HUES48 (cell line): ENCODE measurements at regions not wholly inside any gene's neighbourhood (a gene's known extent, or its start where the extent isn't known, plus 50 kb on each side); places are given as distances from the start of the nearest gene placed in this dataset.

ENCODE experiments used
- H3K27ac ChIP-seq: one replicate; pipeline ENCODE4 v1.7.0; 2013; ENCODE audit warnings: low read depth, low read length, inconsistent platforms
- H3K27me3 ChIP-seq: 2 replicates; pipeline ENCODE4 v1.6.1; 2013; ENCODE audit warnings: mild to moderate bottlenecking, low read length; ENCODE audit not compliant: control insufficient read depth, insufficient read depth
- H3K36me3 ChIP-seq: 2 replicates; pipeline ENCODE4 v1.6.1; 2013; ENCODE audit warnings: low read length; ENCODE audit not compliant: control insufficient read depth, insufficient read depth
- H3K4me1 ChIP-seq: 2 replicates; pipeline ENCODE4 v1.6.1; 2013; ENCODE audit warnings: mild to moderate bottlenecking, low read length; ENCODE audit not compliant: control insufficient read depth, insufficient read depth
- H3K4me3 ChIP-seq: 2 replicates; pipeline ENCODE4 v1.5.1; 2013; ENCODE audit warnings: mild to moderate bottlenecking, low read depth, low read length
- H3K9ac ChIP-seq: 2 replicates; pipeline ENCODE4 v1.6.1; 2013; ENCODE audit warnings: mild to moderate bottlenecking, low read depth, low read length, moderate library complexity
- H3K9me3 ChIP-seq: 2 replicates; pipeline ENCODE4 v1.6.1; 2013; ENCODE audit warnings: low read length; ENCODE audit not compliant: control insufficient read depth, insufficient read depth

DNA sequence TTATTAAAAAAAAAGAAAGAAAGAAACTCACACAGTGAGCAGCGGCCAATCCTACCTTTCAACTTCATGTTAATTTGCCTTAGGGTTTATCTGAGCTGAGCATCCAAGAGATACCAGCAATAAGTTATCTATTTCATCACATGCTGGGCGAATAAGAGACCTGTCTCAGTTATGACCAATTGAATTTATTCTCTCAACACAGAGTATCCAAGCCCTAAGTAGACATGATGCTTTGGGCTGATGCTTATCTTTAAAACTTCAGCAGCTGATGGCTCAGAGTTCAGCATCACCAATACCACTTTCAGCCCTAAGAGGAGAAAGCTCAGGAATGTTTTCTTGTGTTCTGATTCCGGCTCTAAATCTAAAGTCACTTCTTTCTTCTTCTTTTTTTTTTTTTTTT lies 489.0 kb upstream of the ZFHX3 start:
- no peak overlapping the region for H3K4me3 ChIP-seq
- no peaks in the 10 kb centered on the region for H3K9me3 ChIP-seq
- no peaks in the 10 kb centered on the region for H3K27me3 ChIP-seq
- H3K9ac ChIP-seq = no peak overlapping the region
- H3K27ac ChIP-seq = no peak overlapping the region
- no peaks in the 10 kb centered on the region for H3K4me1 ChIP-seq
- no peaks in the 10 kb centered on the region for H3K36me3 ChIP-seq

DNA sequence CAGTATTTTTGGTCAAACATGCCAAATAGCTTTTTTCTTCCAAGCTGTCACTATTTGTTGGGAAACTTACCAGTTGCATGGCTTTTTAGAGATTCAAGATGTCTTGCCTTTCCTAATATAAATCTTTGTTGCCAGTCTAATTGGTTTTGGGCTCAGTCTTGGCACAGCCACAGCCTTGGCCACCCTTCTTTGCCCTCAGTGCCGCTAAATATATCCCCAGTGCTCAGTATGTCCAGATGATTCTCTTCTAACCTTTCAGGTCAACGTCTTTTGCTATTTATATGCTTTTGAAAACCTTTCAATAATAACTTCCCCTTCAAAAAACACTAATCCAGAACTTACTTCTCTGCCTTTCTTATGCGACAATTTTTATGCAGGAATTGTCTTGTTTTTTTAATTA lies 483.1 kb upstream of the ZFHX3 start:
- no peaks in the 10 kb centered on the region for H3K4me1 ChIP-seq
- no peaks in the 10 kb centered on the region for H3K36me3 ChIP-seq
- H3K27me3 ChIP-seq = no peaks in the 10 kb centered on the region
- H3K9ac ChIP-seq = no peak overlapping the region
- H3K4me3 ChIP-seq = no peak overlapping the region
- H3K9me3 ChIP-seq = no peaks in the 10 kb centered on the region
- no peak overlapping the region for H3K27ac ChIP-seq

DNA sequence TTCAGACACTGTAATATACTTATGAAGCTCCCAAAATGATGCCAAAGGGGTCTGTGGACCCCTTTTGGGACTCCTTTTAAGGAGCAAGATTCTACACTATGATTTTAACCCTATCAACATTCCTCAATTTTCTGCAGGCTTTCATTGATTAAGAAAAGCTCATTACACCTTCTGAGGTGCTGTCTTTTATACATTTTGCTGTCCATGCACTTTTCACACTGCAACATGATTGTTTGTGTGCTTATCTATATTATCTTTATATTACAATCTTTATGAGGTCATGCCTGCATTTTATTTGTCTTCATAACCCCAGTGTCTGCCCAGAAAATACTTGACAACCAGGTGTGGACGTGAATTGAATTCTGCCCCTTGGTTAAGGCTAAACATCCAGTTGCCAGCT lies 482.6 kb upstream of the ZFHX3 start:
- Histone ChIP-seq H3K36me3 (no peaks in the 10 kb centered on the region), H3K9ac (no peak overlapping the region), H3K27me3 (no peaks in the 10 kb centered on the region), H3K27ac (no peak overlapping the region), H3K4me1 (no peaks in the 10 kb centered on the region), H3K9me3 (no peaks in the 10 kb centered on the region), H3K4me3 (no peak overlapping the region)

DNA sequence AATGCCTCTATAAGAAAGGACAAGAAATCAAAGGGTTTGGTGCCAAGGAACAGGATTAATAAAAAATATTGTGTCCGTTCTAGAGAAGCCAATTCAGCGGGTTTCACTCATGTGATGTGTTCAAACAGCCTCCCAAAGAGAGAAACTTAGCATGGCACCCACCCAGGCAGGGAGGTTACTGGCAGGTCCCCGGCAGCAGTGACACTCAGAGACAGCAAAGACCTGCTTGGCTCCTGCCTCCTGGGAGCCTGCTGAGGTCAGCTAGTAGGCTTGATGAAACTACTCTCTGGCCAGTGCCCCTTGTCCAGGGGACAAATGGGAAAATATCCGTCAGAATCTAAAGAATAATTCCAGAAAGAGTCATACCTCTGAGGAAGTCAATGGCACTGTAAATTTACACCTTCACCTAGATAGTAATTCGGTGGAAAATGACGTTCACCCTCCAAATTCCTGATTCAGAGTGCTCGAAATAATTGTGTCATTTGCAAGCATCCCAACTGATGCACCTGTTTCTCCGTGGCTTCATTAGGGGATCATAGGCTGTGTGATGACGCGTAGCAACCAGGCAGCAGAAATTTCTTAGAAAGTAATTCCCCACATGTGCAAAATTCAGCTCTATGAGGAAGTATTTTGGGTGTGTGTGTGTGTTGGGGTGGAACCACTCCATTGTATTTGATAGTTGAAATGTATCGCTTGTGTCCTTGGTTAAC lies 481.5 kb upstream of the ZFHX3 start:
- Histone ChIP-seq H3K27me3 (no peaks in the 10 kb centered on the region), H3K27ac (no peak overlapping the region), H3K4me3 (no peak overlapping the region), H3K9me3 (no peaks in the 10 kb centered on the region), H3K36me3 (no peaks in the 10 kb centered on the region), H3K9ac (no peak overlapping the region), H3K4me1 (no peaks in the 10 kb centered on the region)

DNA sequence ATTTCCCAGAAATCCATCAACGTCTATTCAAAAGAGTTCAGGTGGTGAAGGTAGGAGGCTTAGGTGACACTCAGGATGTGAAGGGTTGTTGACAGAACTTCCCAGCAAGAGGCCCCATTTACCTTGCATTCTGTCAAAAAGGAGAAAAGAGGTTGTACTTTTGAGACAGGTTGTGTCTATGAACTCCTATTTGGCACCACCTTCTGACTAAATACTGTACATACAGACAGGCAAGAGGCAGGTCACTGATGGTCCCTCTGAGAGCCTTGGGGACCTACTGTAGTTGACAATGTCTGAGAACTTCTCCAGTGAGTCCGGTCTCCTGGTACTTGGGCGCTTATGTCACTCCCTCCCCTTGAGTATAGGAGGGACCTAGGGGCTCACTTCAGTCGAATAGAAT lies 479.3 kb upstream of the ZFHX3 start:
- no peak overlapping the region for H3K4me3 ChIP-seq
- H3K27me3 ChIP-seq = no peaks in the 10 kb centered on the region
- peaks cover 14% of the 10 kb centered on the region for H3K4me1 ChIP-seq
- no peaks in the 10 kb centered on the region for H3K36me3 ChIP-seq
- no peaks in the 10 kb centered on the region for H3K9me3 ChIP-seq
- no peak overlapping the region for H3K9ac ChIP-seq
- H3K27ac ChIP-seq = no peak overlapping the region

DNA sequence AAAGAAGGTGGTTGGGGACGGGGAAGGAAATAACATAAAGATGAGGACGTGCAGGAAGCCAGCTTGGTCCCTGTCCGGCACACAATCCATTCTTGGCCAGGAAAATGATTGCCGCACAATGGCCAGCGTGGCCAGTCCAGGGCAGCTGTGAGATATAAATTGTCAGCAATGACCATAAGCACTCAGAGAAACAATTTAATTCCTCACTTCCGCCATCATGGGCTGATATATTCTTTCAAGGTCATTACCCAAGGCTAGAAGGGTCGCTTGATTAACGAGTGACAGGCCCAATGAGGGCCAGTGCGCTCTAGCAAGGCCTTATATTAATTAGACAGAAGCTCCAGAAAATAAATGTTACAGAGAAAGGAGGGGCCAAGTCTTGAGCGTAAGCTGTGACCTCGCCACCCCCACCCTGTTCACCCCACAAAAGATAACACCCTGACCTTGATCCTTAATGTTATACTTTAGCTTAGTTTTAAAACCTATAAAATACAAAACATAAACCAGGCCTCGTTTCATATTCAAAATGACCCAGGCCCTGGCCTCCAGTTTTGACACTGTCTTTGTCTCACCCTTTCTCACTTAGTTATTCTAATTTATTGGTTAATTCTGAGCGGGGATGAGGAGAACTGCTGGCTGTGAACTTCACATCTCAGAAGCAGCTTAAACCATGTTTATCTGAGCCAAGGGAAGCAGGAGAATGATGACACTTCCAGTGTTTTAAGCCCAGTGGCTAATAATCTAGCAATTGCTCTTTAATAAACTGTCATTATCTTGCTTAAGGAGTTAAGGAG lies 478.3 kb upstream of the ZFHX3 start:
- no peaks in the 10 kb centered on the region for H3K9me3 ChIP-seq
- no peak overlapping the region for H3K27ac ChIP-seq
- no peaks in the 10 kb centered on the region for H3K36me3 ChIP-seq
- H3K9ac ChIP-seq = no peak overlapping the region
- H3K4me3 ChIP-seq = no peak overlapping the region
- H3K27me3 ChIP-seq = no peaks in the 10 kb centered on the region
- peaks cover 14% of the 10 kb centered on the region for H3K4me1 ChIP-seq

DNA sequence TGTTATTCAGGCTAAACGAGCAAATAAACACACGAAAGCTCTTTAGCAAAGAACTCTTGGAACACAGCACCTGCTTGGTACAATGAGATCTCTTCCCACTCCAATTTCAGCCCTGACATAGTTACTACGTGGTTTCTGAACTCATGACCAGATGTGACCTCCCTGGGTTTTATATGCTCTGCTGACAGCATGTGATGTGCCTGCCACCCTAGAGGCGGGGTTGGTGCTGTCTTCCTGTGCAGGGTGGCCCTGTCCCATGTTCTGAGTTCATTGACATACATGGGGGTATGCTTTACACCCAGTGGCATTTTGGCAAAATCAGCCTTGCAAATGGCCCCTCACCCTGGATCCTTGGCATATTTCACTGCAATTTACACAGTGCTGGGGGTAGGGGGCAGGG lies 475.3 kb upstream of the ZFHX3 start:
- Histone ChIP-seq H3K36me3 (no peaks in the 10 kb centered on the region), H3K27me3 (no peaks in the 10 kb centered on the region), H3K27ac (no peak overlapping the region), H3K9me3 (no peaks in the 10 kb centered on the region), H3K4me3 (no peak overlapping the region), H3K9ac (no peak overlapping the region), H3K4me1 (peaks cover 14% of the 10 kb centered on the region)

DNA sequence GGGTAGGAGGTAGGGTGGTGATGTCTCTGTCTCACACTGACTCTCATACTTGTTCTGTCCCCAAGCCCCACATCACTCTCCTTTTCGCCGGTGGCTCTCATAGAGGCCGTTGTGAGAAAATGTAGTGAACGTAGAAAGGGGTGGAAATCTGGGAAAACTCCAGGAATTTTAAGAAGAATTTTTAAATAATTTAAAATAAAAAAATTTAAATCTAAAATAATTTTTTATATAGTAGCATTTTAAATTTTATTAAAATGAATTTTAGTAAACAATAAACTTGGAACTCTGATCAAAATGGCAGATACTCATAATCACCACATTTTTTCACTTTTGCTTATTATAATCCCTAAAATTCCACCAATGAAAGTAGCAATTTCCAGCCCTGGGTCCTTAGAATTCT lies 473.6 kb upstream of the ZFHX3 start:
- no peak overlapping the region for H3K27ac ChIP-seq
- no peak overlapping the region for H3K4me3 ChIP-seq
- no peaks in the 10 kb centered on the region for H3K36me3 ChIP-seq
- no peak overlapping the region for H3K9ac ChIP-seq
- H3K27me3 ChIP-seq = no peaks in the 10 kb centered on the region
- no peaks in the 10 kb centered on the region for H3K9me3 ChIP-seq
- H3K4me1 ChIP-seq = peaks cover 14% of the 10 kb centered on the region

DNA sequence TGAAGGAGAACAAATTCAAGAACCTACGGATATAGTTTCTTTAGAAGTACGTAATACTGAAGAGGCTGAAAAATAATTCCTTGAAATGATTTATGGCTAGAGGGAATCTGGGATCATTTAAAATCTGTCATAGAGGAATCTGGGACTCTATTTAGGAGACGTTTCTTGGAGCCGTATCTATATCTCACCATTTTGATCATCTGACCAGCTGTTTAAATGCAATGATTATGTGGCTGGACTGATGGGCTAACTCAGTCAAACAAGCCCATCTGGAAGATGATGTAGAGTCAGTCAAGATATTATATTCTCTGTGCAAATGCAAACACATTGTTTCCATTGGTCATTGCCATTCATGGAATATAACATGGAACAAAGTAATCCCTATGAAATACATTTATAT lies 467.7 kb upstream of the ZFHX3 start:
- no peaks in the 10 kb centered on the region for H3K27me3 ChIP-seq
- no peak overlapping the region for H3K4me3 ChIP-seq
- H3K4me1 ChIP-seq = no peaks in the 10 kb centered on the region
- H3K9ac ChIP-seq = no peak overlapping the region
- H3K9me3 ChIP-seq = no peaks in the 10 kb centered on the region
- H3K27ac ChIP-seq = no peak overlapping the region
- no peaks in the 10 kb centered on the region for H3K36me3 ChIP-seq

DNA sequence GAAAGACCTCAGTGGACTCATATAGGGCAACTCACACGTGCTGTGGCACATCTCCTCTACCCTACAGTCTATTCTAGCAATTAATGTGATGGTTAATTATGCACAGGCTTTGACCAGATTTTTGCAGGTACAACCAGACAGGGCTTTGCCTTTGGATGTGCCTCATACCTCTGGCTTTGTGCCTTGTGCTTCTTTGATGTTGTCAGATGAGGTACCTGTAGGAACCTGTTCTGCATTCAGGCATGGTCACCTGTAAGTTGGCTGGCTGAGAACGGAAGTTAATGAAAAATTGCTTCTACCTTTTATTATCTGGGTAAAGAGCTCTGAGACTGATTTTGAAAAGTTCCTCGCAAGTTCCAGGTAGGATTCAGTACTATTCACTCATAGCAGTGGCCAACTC lies 462.9 kb upstream of the ZFHX3 start:
- H3K27me3 ChIP-seq = no peaks in the 10 kb centered on the region
- H3K4me3 ChIP-seq = no peak overlapping the region
- H3K4me1 ChIP-seq = 0 out of 2 replicates have a peak, but pooled peaks cover under 1% of the 10 kb centered on the region
- H3K27ac ChIP-seq = no peak overlapping the region
- H3K36me3 ChIP-seq = no peaks in the 10 kb centered on the region
- H3K9ac ChIP-seq = no peak overlapping the region
- no peaks in the 10 kb centered on the region for H3K9me3 ChIP-seq

DNA sequence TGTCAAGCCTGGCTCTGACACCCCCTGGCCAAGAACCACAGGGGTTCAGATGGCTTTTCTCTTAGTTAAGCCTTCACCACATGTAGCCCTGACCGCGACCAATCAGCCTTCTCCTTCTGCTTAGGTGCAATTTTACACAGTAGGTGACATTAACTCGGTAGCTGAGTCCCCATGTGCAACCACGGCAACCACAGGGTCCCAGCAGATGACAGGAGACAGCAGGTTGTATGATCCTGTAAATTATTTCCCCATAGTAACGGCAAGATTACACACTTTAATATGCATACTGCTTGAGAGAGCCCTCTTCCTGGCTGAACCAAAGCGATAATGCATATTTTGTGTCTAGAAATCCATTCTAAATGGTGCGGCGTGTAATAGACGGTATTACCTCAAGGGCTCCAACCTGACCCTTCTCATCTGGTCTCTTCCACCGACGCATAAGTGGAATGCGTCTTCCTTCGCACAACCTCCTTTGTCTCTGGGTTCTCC lies 458.7 kb upstream of the ZFHX3 start:
- Histone ChIP-seq H3K4me1 (0 out of 2 replicates have a peak, but pooled peaks cover 5% of the 10 kb centered on the region), H3K27ac (no peak overlapping the region), H3K27me3 (no peaks in the 10 kb centered on the region), H3K36me3 (no peaks in the 10 kb centered on the region), H3K9me3 (no peaks in the 10 kb centered on the region), H3K4me3 (no peak overlapping the region), H3K9ac (no peak overlapping the region)
